SK-N-SH (cell line): ENCODE measurements at regions not wholly inside any gene's neighbourhood (a gene's known extent, or its start where the extent isn't known, plus 50 kb on each side); places are given as distances from the start of the nearest gene placed in this dataset.

ENCODE experiments used
- CTCF ChIA-PET: fragments of 300-600, 350-600 bp; formaldehyde crosslinking; extraction: SDS; loops from one replicate; lab custom pipeline; 2021; lab: Yijun Ruan, JAX
- POLR2A ChIA-PET: fragments of 350-600 bp; sonication (Branson Sonifier 250); formaldehyde crosslinking; extraction: SDS; loops from one replicate; lab custom pipeline; 2020; ENCODE audit warnings: antibody characterized with exemption, inconsistent platforms; lab: Yijun Ruan, JAX
- DNase-seq: peaks from one replicate; pipeline ENCODE4 v3.0.0; 2012
- H2AFZ ChIP-seq: fragments of 200-600 bp; sonication (generic); 2 replicates; pipeline ENCODE4 v1.8.1; 2016; ENCODE audit warnings: antibody characterized with exemption, mild to moderate bottlenecking, low read depth
- H3F3A ChIP-seq: fragments of 200-600 bp; sonication (generic); replicated peaks from 2 replicates; pipeline ENCODE3; 2016; ENCODE audit warnings: antibody characterized with exemption, mild to moderate bottlenecking; ENCODE audit not compliant: insufficient read depth
- H3K27ac ChIP-seq, 2 experiments: fragments of 200-500 bp in 1 of 2; fragments of 200-600 bp in 1 of 2; sonication (Bioruptor generic) in 1 of 2; sonication (generic), shearing (Covaris generic) in 1 of 2; 2 replicates each; pipeline versions ENCODE4 v1.5.1 to v1.6.1; 2014 to 2016; ENCODE audit warnings: low read depth in 2 of 2, inconsistent platforms in 1 of 2, low read length in 1 of 2, mild to moderate bottlenecking in 1 of 2, mixed read lengths in 1 of 2
- H3K27me3 ChIP-seq: fragments of 200-600 bp; sonication (generic), shearing (Covaris generic); 2 replicates; pipeline ENCODE4 v1.6.1; 2016; ENCODE audit warnings: mixed run types; ENCODE audit not compliant: insufficient read depth
- H3K36me3 ChIP-seq, 2 experiments: fragments of 200-500 bp in 1 of 2; fragments of 200-600 bp in 1 of 2; sonication (Bioruptor generic) in 1 of 2; sonication (generic) in 1 of 2; replicated peaks in 1 of 2; 2 replicates each; pipeline versions ENCODE3 to v1.5.1; 2014 to 2016; ENCODE audit warnings: low read length in 1 of 2, mild to moderate bottlenecking in 1 of 2; ENCODE audit not compliant: insufficient read depth in 2 of 2, control insufficient read depth in 1 of 2
- H3K4me1 ChIP-seq, 2 experiments: fragments of 200-500 bp in 1 of 2; fragments of 200-600 bp in 1 of 2; sonication (Bioruptor generic) in 1 of 2; sonication (generic), shearing (Covaris generic) in 1 of 2; 2 replicates each; pipeline versions ENCODE4 v1.5.1 to v1.6.1; 2014 to 2016; ENCODE audit warnings: low read depth in 1 of 2, low read length in 1 of 2, mixed run types in 1 of 2; ENCODE audit not compliant: insufficient read depth in 2 of 2, control insufficient read depth in 1 of 2
- H3K4me2 ChIP-seq: fragments of 200-600 bp; sonication (generic), shearing (Covaris generic); 2 replicates; pipeline ENCODE4 v1.6.1; 2017; ENCODE audit warnings: mixed run types
- H3K4me3 ChIP-seq, 2 experiments: fragments of 200-500 bp in 1 of 2; fragments of 200-600 bp in 1 of 2; sonication (Bioruptor generic) in 1 of 2; sonication (generic), shearing (Covaris generic) in 1 of 2; 2 replicates each; pipeline versions ENCODE4 v1.5.1 to v1.8.1; 2014 to 2016; ENCODE audit warnings: low read depth in 2 of 2, inconsistent platforms in 1 of 2, low read length in 1 of 2, mild to moderate bottlenecking in 1 of 2, mixed read lengths in 1 of 2, moderate library complexity in 1 of 2
- H3K79me2 ChIP-seq: fragments of 200-600 bp; sonication (generic); 2 replicates; pipeline ENCODE4 v1.8.1; 2017; ENCODE audit warnings: mild to moderate bottlenecking; ENCODE audit not compliant: insufficient read depth
- H3K9ac ChIP-seq: fragments of 200-600 bp; sonication (generic); 2 replicates; pipeline ENCODE4 v1.6.1; 2017; ENCODE audit warnings: mixed run types
- H3K9me2 ChIP-seq: fragments of 200-600 bp; sonication (generic); 2 replicates; pipeline ENCODE4 v1.6.1; 2017; ENCODE audit warnings: mixed run types
- H3K9me3 ChIP-seq: fragments of 200-600 bp; sonication (generic); 2 replicates; pipeline ENCODE4 v1.6.1; 2017; ENCODE audit warnings: mixed run types, mild to moderate bottlenecking, moderate library complexity
- H4K20me1 ChIP-seq: fragments of 200-600 bp; sonication (generic); 2 replicates; pipeline ENCODE4 v1.6.1; 2017; ENCODE audit warnings: mild to moderate bottlenecking, mixed run types; ENCODE audit not compliant: insufficient read depth
- ELF1 ChIP-seq: IDR thresholded peaks from 2 replicates; pipeline ENCODE4 v1.4.0; 2012
- FOSL2 ChIP-seq: IDR thresholded peaks from 2 replicates; pipeline ENCODE4 v1.4.0; 2012; ENCODE audit warnings: low read depth, mild to moderate bottlenecking, moderate library complexity, borderline replicate concordance
- GABPA ChIP-seq: IDR thresholded peaks from 2 replicates; pipeline ENCODE4 v1.4.0; 2012; ENCODE audit warnings: low read depth, mild to moderate bottlenecking
- IRF3 ChIP-seq: fragments of 150-350 bp; IDR thresholded peaks from 2 replicates; pipeline ENCODE4 v1.6.1; 2016; ENCODE audit warnings: mild to moderate bottlenecking, low read depth, low read length
- JUND ChIP-seq: IDR thresholded peaks from 2 replicates; pipeline ENCODE4 v1.4.0; 2012
- MAX ChIP-seq: IDR thresholded peaks from 2 replicates; pipeline ENCODE4 v1.4.0; 2012; ENCODE audit warnings: low read depth
- MEF2A ChIP-seq: IDR thresholded peaks from 2 replicates; pipeline ENCODE4 v1.4.0; 2012; ENCODE audit warnings: low read depth, borderline replicate concordance
- NRF1 ChIP-seq: IDR thresholded peaks from 2 replicates; pipeline ENCODE4 v1.6.1; 2012; ENCODE audit warnings: low read depth, mild to moderate bottlenecking, low read length
- POLR2AphosphoS5 ChIP-seq: IDR thresholded peaks from 2 replicates; pipeline ENCODE4 v1.6.1; 2012; ENCODE audit warnings: low read depth, low read length
- RCOR1 ChIP-seq: fragments of 150-350 bp; IDR thresholded peaks from 2 replicates; pipeline ENCODE4 v1.6.1; 2017; ENCODE audit warnings: antibody characterized with exemption, low read length
- RFX5 ChIP-seq: IDR thresholded peaks from 2 replicates; pipeline ENCODE4 v1.6.1; 2012; ENCODE audit warnings: mild to moderate bottlenecking, improper control_type of control experiment, low read length
- RXRA ChIP-seq: IDR thresholded peaks from 2 replicates; pipeline ENCODE4 v1.4.0; 2012; ENCODE audit warnings: low read depth, mild to moderate bottlenecking, borderline replicate concordance
- SIN3A ChIP-seq: IDR thresholded peaks from 2 replicates; pipeline ENCODE4 v1.6.1; 2012; ENCODE audit warnings: low read depth, mild to moderate bottlenecking, low read length, moderate library complexity, borderline replicate concordance
- SMC3 ChIP-seq: IDR thresholded peaks from 2 replicates; pipeline ENCODE4 v1.6.1; 2012; ENCODE audit warnings: low read depth, low read length, improper control_type of control experiment
- USF2 ChIP-seq: fragments of 150-350 bp; IDR thresholded peaks from 2 replicates; pipeline ENCODE4 v1.6.1; 2017; ENCODE audit warnings: antibody characterized with exemption, low read length, low read depth, borderline replicate concordance
- YY1 ChIP-seq: IDR thresholded peaks from 2 replicates; pipeline ENCODE4 v1.4.0; 2012; ENCODE audit warnings: low read depth, mild to moderate bottlenecking
- ZBTB33 ChIP-seq: IDR thresholded peaks from 2 replicates; pipeline ENCODE4 v1.4.0; 2012; ENCODE audit warnings: low read depth, borderline replicate concordance
- WGBS: methylation state at CpG from one replicate; pipeline ENCODE4 v1.1.6; 2017; ENCODE audit warnings: low lambda C conversion rate; 5-methylcytosine and 5-hydroxymethylcytosine counted together

GRCh38 chr7:53518319-53518718 is 482.9 kb downstream of the POM121L12 start (continued):
- TF ChIP-seq ZBTB33 = no peak
- no peak for TF ChIP-seq SIN3A
- no peak for TF ChIP-seq GABPA
- TF ChIP-seq IRF3 = no peak
- peak; percentile 60; the same call in 1 of the 2 replicates for TF ChIP-seq POLR2AphosphoS5

GRCh38 chr7:53520841-53521240 is 485.4 kb downstream of the POM121L12 start:
- Histone ChIP-seq H4K20me1 (no peaks in the 10 kb centered on the region), H3K27me3 (no peaks in the 10 kb centered on the region), H3K4me1 (peaks cover 0 to 18% of the 10 kb centered on the region in 2 experiments; a peak in 2 of 4 replicates), H3K9me3 (no peaks in the 10 kb centered on the region), H3K79me2 (no peaks in the 10 kb centered on the region), H3K4me3 (no peak overlapping the region), H3F3A (no peaks in the 10 kb centered on the region), H3K9ac (no peak overlapping the region), H3K27ac (no peak overlapping the region), H2AFZ (no peak overlapping the region), H3K9me2 (no peaks in the 10 kb centered on the region; the same call in 1 of the 2 replicates), H3K36me3 (no peaks in the 10 kb centered on the region), H3K4me2 (no peak overlapping the region)
- TF ChIP-seq SMC3 (no peak), IRF3 (no peak), POLR2AphosphoS5 (no peak), MAX (no peak), YY1 (no peak), RFX5 (no peak), FOSL2 (no peak), NRF1 (no peak), MEF2A (no peak), RXRA (no peak), USF2 (no peak), ZBTB33 (no peak), JUND (no peak), ELF1 (no peak), RCOR1 (no peak)
- 38% methylated on average over 5 of the region's 5 CpGs for WGBS
- no peak for DNase-seq
- POLR2A ChIA-PET = no interaction called here
- CTCF ChIA-PET = no interaction called here
